HepG2 (cell line): ENCODE measurements at regions not wholly inside any gene's neighbourhood (a gene's known extent, or its start where the extent isn't known, plus 50 kb on each side); places are given as distances from the start of the nearest gene placed in this dataset.
A peak's percentile ranks its signal among the peaks of the same experiment; 100 is the strongest.
"Not testable (repeated sequence)": the region's sequence is repeated elsewhere in the genome, so short reads cannot be mapped to it uniquely, and the experiment has no call there.

Experiments
- ATAC-seq: fragments of 200-7000 bp; cut with Tn5 transposase; 3 replicates; pipeline ENCODE4 v1.9.1; 2020; ENCODE audit warnings: mild to moderate bottlenecking, moderate library complexity
- BruUV-seq: library from RNA; stranded (reverse); fragments of 400-500 nt; replicated peaks from 2 replicates; lab custom pipeline; 2021; lab: Mats Ljungman, UMichigan
- CTCF ChIA-PET: fragments of 300-600 bp; formaldehyde crosslinking; extraction: SDS; loops from one replicate; lab custom pipeline; 2021; ENCODE audit warnings: low total read pairs, inconsistent platforms, low intra/inter-chr PET ratio; lab: Yijun Ruan, JAX
- POLR2A ChIA-PET: fragments of 350-600 bp; sonication (Branson Sonifier 250); formaldehyde crosslinking; loops from one replicate; lab custom pipeline; 2020; ENCODE audit warnings: antibody characterized with exemption, inconsistent platforms; lab: Yijun Ruan, JAX
- DNase-seq: peaks from one replicate; pipeline ENCODE4 v3.0.0-alpha.2; 2015; ENCODE audit warnings: low spot score
- FAIRE-seq: peaks from 3 replicates; lab custom pipeline; 2011; peaks lifted over from hg19 to GRCh38; lab: Jason Lieb, UNC
- H2AFZ ChIP-seq: one replicate; pipeline ENCODE4 v1.6.1; 2011; ENCODE audit warnings: low read length, inconsistent platforms
- H3K27ac ChIP-seq: fragments of 300-600 bp; 3 replicates; pipeline ENCODE4 v1.8.0; 2011; ENCODE audit warnings: mixed run types, mild to moderate bottlenecking, mixed read lengths, low read length, inconsistent platforms; ENCODE audit not compliant: insufficient read depth; ENCODE audit errors: extremely low read length
- H3K27me3 ChIP-seq, 2 experiments: fragments of 200-600 bp in 1 of 2; 2 replicates in 1 of 2; 3 replicates in 1 of 2; pipeline versions ENCODE4 v1.6.0 to v1.8.0; 2011; ENCODE audit warnings: low read length in 2 of 2, mild to moderate bottlenecking in 2 of 2, moderate library complexity in 2 of 2, inconsistent platforms in 1 of 2; ENCODE audit not compliant: insufficient read depth in 2 of 2, control insufficient read depth in 1 of 2
- H3K36me3 ChIP-seq, 2 experiments: fragments of 200-600 bp in 1 of 2; replicated peaks in 1 of 2; 2 replicates in 1 of 2; 3 replicates in 1 of 2; pipeline versions ENCODE4 v1.5.1 to v1.8.0; 2011; ENCODE audit warnings: low read length in 2 of 2, inconsistent platforms in 1 of 2; ENCODE audit not compliant: insufficient read depth in 2 of 2, control insufficient read depth in 1 of 2
- H3K4me1 ChIP-seq: 2 replicates; pipeline ENCODE4 v1.5.1; 2012; ENCODE audit warnings: low read length, inconsistent platforms; ENCODE audit not compliant: insufficient read depth
- H3K4me2 ChIP-seq: 2 replicates; pipeline ENCODE4 v1.6.0; 2011; ENCODE audit warnings: low read depth, low read length, inconsistent platforms
- H3K4me3 ChIP-seq, 3 experiments: fragments of 200-600 bp in 1 of 3; sonication (generic), shearing (Covaris generic) in 1 of 3; replicated peaks in 1 of 3; 2 replicates each; pipeline ENCODE4 v1.5.1; 2011 to 2016; ENCODE audit warnings: low read length in 3 of 3, inconsistent platforms in 2 of 3, low read depth in 2 of 3, mild to moderate bottlenecking in 2 of 3, control low read depth in 1 of 3, mixed read lengths in 1 of 3; ENCODE audit not compliant: insufficient read depth in 1 of 3
- H3K79me2 ChIP-seq: one replicate; pipeline ENCODE4 v1.6.1; 2011; ENCODE audit warnings: low read length, inconsistent platforms; ENCODE audit not compliant: insufficient read depth
- H3K9ac ChIP-seq: 2 replicates; pipeline ENCODE4 v1.6.0; 2011; ENCODE audit warnings: mild to moderate bottlenecking, low read depth, low read length, inconsistent platforms; ENCODE audit not compliant: insufficient read depth
- H3K9me3 ChIP-seq: 2 replicates; pipeline ENCODE4 v1.5.1; 2012; ENCODE audit warnings: mild to moderate bottlenecking, low read length
- H4K20me1 ChIP-seq: 2 replicates; pipeline ENCODE4 v1.6.0; 2011; ENCODE audit warnings: inconsistent platforms, mild to moderate bottlenecking, low read length, moderate library complexity; ENCODE audit not compliant: insufficient read depth
- WGBS: methylation state at CpG from one replicate; pipeline ENCODE4 v1.1.6; 2017; ENCODE audit warnings: low lambda C conversion rate; 5-methylcytosine and 5-hydroxymethylcytosine counted together
- in situ Hi-C: cut with HindIII; loops from 2 replicates; pipeline ENCODE4 v1.10.0; 2017; ENCODE audit warnings: low pct_unique_long_range_greater_than_20kb; ENCODE audit not compliant: extremely low pct_ligation_motif_present
- intact Hi-C: fragments of 100-400 bp; cut with micrococcal nuclease; formaldehyde crosslinking; loops from one replicate; pipeline ENCODE4 v1.10.0; 2022; ENCODE audit not compliant: unreplicated experiment

GRCh38 chr1:83154306-83154705 lies 844.6 kb downstream of the TTLL7 start:
- POLR2A ChIA-PET, DNase-seq, in situ Hi-C loops, H3K36me3 ChIP-seq, H3K4me2 ChIP-seq, BruUV-seq, H4K20me1 ChIP-seq, H3K4me1 ChIP-seq, H3K9me3 ChIP-seq, H2AFZ ChIP-seq, CTCF ChIA-PET, FAIRE-seq, H3K27ac ChIP-seq, H3K79me2 ChIP-seq, ATAC-seq, H3K27me3 ChIP-seq, H3K9ac ChIP-seq, H3K4me3 ChIP-seq, intact Hi-C loops: not testable (repeated sequence)
- 5% methylated on average over 1 of the region's 1 CpG for WGBS

DNA sequence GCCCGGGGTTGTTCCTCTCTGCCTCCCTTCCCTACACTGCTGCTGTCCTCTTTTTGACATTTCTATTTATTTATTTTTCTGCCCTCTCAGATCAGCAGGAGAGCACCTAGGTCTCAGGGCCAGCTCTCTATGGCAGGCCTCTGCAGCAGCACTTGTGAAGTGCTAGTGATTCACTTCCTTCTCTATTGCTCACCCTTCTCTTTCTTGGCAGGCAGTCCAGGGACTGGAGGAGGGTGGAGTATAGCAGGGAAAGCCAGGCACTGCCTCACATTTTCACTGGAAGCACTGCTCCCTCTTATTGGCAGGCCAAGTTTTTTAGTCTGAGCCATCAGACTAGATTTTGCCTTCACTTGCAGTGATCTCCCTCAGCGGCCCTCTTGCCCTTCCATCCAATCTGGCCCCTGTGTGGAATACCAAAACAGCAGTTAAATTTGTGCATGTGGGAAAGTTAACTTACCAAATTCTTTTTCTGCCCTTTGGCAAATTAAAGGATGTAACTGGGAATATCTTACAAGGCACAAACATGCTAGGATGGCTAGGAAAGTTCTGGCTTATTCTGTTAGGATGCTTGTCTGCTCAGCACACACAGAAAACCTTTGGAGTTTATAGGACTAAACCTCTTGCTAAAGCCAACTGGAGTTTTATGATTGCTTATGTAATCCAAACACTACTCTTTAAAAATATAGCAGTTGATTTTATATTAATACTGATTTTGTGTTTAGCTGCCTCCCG lies 847.6 kb downstream of the TTLL7 start:
- intact Hi-C loops, H3K4me1 ChIP-seq, H2AFZ ChIP-seq, CTCF ChIA-PET, H3K79me2 ChIP-seq, H3K4me3 ChIP-seq, H3K9me3 ChIP-seq, H3K36me3 ChIP-seq, BruUV-seq, H3K27ac ChIP-seq, H3K4me2 ChIP-seq, FAIRE-seq, H3K9ac ChIP-seq, DNase-seq, POLR2A ChIA-PET, in situ Hi-C loops, H3K27me3 ChIP-seq, H4K20me1 ChIP-seq, ATAC-seq: not testable (repeated sequence)
- 6% methylated on average over 2 of the region's 3 CpGs for WGBS

GRCh38 chr1:83150479-83150878 lies 848.5 kb downstream of the TTLL7 start:
- 19% methylated on average over 6 of the region's 6 CpGs for WGBS
- H3K4me3 ChIP-seq, H3K27me3 ChIP-seq, H3K9ac ChIP-seq, intact Hi-C loops, ATAC-seq, BruUV-seq, DNase-seq, in situ Hi-C loops, POLR2A ChIA-PET, H3K79me2 ChIP-seq, FAIRE-seq, H3K4me2 ChIP-seq, H3K4me1 ChIP-seq, H4K20me1 ChIP-seq, H3K36me3 ChIP-seq, H3K9me3 ChIP-seq, CTCF ChIA-PET, H2AFZ ChIP-seq, H3K27ac ChIP-seq: not testable (repeated sequence)

- H2AFZ ChIP-seq, POLR2A ChIA-PET, BruUV-seq, in situ Hi-C loops, ATAC-seq, H3K4me2 ChIP-seq, H3K79me2 ChIP-seq, H3K27me3 ChIP-seq, H4K20me1 ChIP-seq, H3K36me3 ChIP-seq, DNase-seq, H3K27ac ChIP-seq, H3K4me3 ChIP-seq, CTCF ChIA-PET, H3K9me3 ChIP-seq, intact Hi-C loops, H3K4me1 ChIP-seq, H3K9ac ChIP-seq: not testable (repeated sequence)
- WGBS: 0% methylated on average over 2 of the region's 2 CpGs
- peak; percentile 56 for FAIRE-seq
Observed at GRCh38 chr1:83145820-83146219, 853.1 kb downstream of the TTLL7 start.
